ENCODE measurements at regions not wholly inside any gene's neighbourhood (a gene's known extent, or its start where the extent isn't known, plus 50 kb on each side); places are given as distances from the start of the nearest gene placed in this dataset.

DNA sequence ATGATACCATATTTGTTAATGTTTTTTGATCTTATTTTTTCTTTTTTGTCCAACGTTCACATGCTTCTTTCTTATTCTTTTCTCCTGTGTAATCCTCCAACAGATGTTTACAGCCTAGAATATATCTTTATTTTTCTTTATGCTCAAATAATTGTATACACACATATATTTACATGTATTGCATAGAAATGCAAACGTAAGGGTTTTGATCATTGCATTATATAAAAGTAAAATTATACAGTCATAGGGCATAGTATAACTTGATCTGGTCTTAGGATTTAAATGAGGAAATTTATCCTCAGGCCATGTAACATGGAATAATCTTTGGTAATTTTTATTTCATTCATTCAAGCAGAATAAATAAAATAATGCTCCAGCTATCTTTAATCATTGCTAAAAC is 84.9 kb upstream of the EEF1E1 start:
- TF ChIP-seq POLR2AphosphoS5 (IDR thresholded peaks at IDR 0.05; ENCODE audit: low read depth, low read length) (no peak), POLR2A (IDR thresholded peaks at IDR 0.05; ENCODE audit: low read depth, low read length) (no peak), TAF1 (IDR thresholded peaks at IDR 0.05; ENCODE audit: borderline replicate concordance, low read depth, low read length) (no peak)
